K562 (cell line): ENCODE measurements at regions not wholly inside any gene's neighbourhood (a gene's known extent, or its start where the extent isn't known, plus 50 kb on each side); places are given as distances from the start of the nearest gene placed in this dataset.
A peak's percentile ranks its signal among the peaks of the same experiment; 100 is the strongest.
"Not testable (repeated sequence)": the region's sequence is repeated elsewhere in the genome, so short reads cannot be mapped to it uniquely, and the experiment has no call there.

Source experiments
- ATAC-seq: fragments of 200-7000 bp; cut with Tn5 transposase; 3 replicates; pipeline ENCODE4 v1.9.1; 2020; ENCODE audit warnings: moderate library complexity
- BruUV-seq: library from RNA; stranded (reverse); fragments of 400-500 nt; replicated peaks from 2 replicates; lab custom pipeline; 2021; lab: Mats Ljungman, UMichigan
- CTCF ChIA-PET: fragments of 300-600 bp; formaldehyde crosslinking; extraction: SDS; loops from one replicate; lab custom pipeline; 2021; ENCODE audit warnings: low intra/inter-chr PET ratio; lab: Yijun Ruan, JAX
- POLR2A ChIA-PET: fragments of 300-600, 350-650 bp; sonication (Branson Sonifier 250); formaldehyde crosslinking; extraction: SDS; loops from one replicate; lab custom pipeline; 2021; ENCODE audit warnings: antibody characterized with exemption, inconsistent platforms; lab: Yijun Ruan, JAX
- DNase-seq, 4 experiments: peaks; one replicate each; pipeline versions ENCODE4 v3.0.0 to v3.0.0-alpha.2; 2011 to 2018; ENCODE audit warnings: low spot score in 3 of 4, mixed read lengths in 3 of 4; ENCODE audit errors: extremely low read depth in 1 of 4
- FAIRE-seq: peaks from 2 replicates; lab custom pipeline; 2011; peaks lifted over from hg19 to GRCh38; lab: Jason Lieb, UNC
- H2AFZ ChIP-seq: 2 replicates; pipeline ENCODE4 v1.6.0; 2011; ENCODE audit warnings: low read depth, low read length, control low read depth, inconsistent platforms
- H3K27ac ChIP-seq: fragments of 200-600 bp; 3 replicates; pipeline ENCODE4 v1.8.0; 2011; ENCODE audit warnings: low read depth, mild to moderate bottlenecking, control low read depth, inconsistent platforms, low read length, moderate library complexity, mixed read lengths; ENCODE audit errors: extremely low read depth
- H3K27me3 ChIP-seq, 2 experiments: fragments of 300-600 bp in 1 of 2; 2 replicates in 1 of 2; 3 replicates in 1 of 2; pipeline versions ENCODE4 v1.6.0 to v1.8.0; 2011; ENCODE audit warnings: inconsistent platforms in 2 of 2, low read length in 2 of 2, mild to moderate bottlenecking in 1 of 2, mixed read lengths in 1 of 2, moderate library complexity in 1 of 2; ENCODE audit not compliant: control insufficient read depth in 2 of 2, insufficient read depth in 2 of 2
- H3K36me3 ChIP-seq: fragments of 300-600 bp; 3 replicates; pipeline ENCODE4 v1.8.0; 2011; ENCODE audit warnings: mild to moderate bottlenecking, low read length, inconsistent platforms; ENCODE audit not compliant: control insufficient read depth, insufficient read depth
- H3K4me1 ChIP-seq, 2 experiments: fragments of 200-600 bp in 1 of 2; replicated peaks in 1 of 2; 2 replicates in 1 of 2; 3 replicates in 1 of 2; pipeline versions ENCODE4 v1.5.1 to v1.8.0; 2011; ENCODE audit warnings: inconsistent platforms in 2 of 2, low read length in 2 of 2, mild to moderate bottlenecking in 1 of 2, mixed read lengths in 1 of 2, moderate library complexity in 1 of 2; ENCODE audit not compliant: control insufficient read depth in 2 of 2, insufficient read depth in 2 of 2
- H3K4me2 ChIP-seq: 2 replicates; pipeline ENCODE4 v1.6.1; 2011; ENCODE audit warnings: low read length, control low read depth, inconsistent platforms, mixed read lengths; ENCODE audit not compliant: insufficient read depth
- H3K4me3 ChIP-seq: fragments of 200-600 bp; sonication (generic), shearing (Covaris generic); 2 replicates; pipeline ENCODE4 v1.5.1; 2016; ENCODE audit warnings: control low read depth, inconsistent platforms
- H3K79me2 ChIP-seq: fragments of 200-600 bp; 3 replicates; pipeline ENCODE4 v1.8.0; 2011; ENCODE audit warnings: low read length, inconsistent platforms; ENCODE audit not compliant: control insufficient read depth, insufficient read depth
- H3K9ac ChIP-seq, 2 experiments: 2 replicates each; pipeline versions ENCODE4 v1.6.0 to v1.6.1; 2011; ENCODE audit warnings: low read depth in 2 of 2, low read length in 2 of 2, control low read depth in 1 of 2, inconsistent platforms in 1 of 2, mild to moderate bottlenecking in 1 of 2, mixed read lengths in 1 of 2; ENCODE audit not compliant: insufficient read depth in 1 of 2
- H3K9me1 ChIP-seq: one replicate; pipeline ENCODE4 v1.6.0; 2011; ENCODE audit warnings: inconsistent platforms, mild to moderate bottlenecking, low read length, moderate library complexity; ENCODE audit not compliant: control insufficient read depth, insufficient read depth
- H3K9me3 ChIP-seq: replicated peaks from 2 replicates; pipeline ENCODE4 v1.5.1; 2011; ENCODE audit warnings: low read depth, low read length, inconsistent platforms; ENCODE audit not compliant: control insufficient read depth, insufficient read depth
- H4K20me1 ChIP-seq: replicated peaks from 2 replicates; pipeline ENCODE4 v1.6.1; 2011; ENCODE audit warnings: low read length, inconsistent platforms, mixed read lengths; ENCODE audit not compliant: control insufficient read depth, insufficient read depth
- WGBS: fragments of 100-300 bp; shearing (Covaris generic); methylation state at CpG from one replicate; pipeline ENCODE4 v1.1.6; 2016; ENCODE audit warnings: low coverage, mixed read lengths; ENCODE audit not compliant: insufficient coverage; ENCODE audit errors: missing lambda C conversion rate; 5-methylcytosine and 5-hydroxymethylcytosine counted together
- in situ Hi-C: fragments of 300-500 bp; cut with MboI; formaldehyde crosslinking; loops from 4 replicates; pipeline ENCODE4 v1.15.0; 2018; ENCODE audit warnings: inconsistent platforms, mixed read lengths
- intact Hi-C: fragments of 100-400 bp; cut with micrococcal nuclease; formaldehyde crosslinking; loops from 2 replicates; pipeline ENCODE4 v1.14.2; 2022

DNA sequence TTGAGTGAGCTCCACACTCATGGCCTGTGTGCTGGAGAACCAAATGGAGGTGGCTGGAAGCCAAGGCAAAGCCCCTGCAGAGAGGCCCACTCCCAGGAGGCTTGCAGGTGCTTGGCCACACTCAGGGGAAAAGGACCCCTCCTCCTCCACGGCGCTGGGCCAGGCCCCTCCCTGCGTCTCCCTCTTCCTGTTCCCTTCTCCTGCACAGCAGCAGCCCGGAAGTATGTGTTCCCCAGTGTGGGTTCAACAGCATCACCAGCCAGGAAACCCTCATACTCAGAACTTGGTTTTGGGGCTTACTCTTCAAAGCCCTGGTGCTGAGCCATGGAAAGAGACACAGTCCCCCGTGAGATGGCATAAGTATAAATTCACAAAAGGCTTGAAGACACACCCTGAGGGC is 93.4 kb downstream of the ARHGAP11B start:
- BruUV-seq, H3K27ac ChIP-seq, H3K79me2 ChIP-seq, ATAC-seq, POLR2A ChIA-PET, H3K4me1 ChIP-seq, FAIRE-seq, H3K9me3 ChIP-seq, H3K9ac ChIP-seq, H3K4me3 ChIP-seq, H2AFZ ChIP-seq, H3K4me2 ChIP-seq, intact Hi-C loops, CTCF ChIA-PET, H4K20me1 ChIP-seq, H3K27me3 ChIP-seq, DNase-seq, H3K9me1 ChIP-seq: not testable (repeated sequence)
- H3K36me3 ChIP-seq: peaks cover 40% of the 10 kb centered on the region; the same call in 1 of the 3 replicates
- 96% methylated on average over 5 of the region's 5 CpGs for WGBS
- in situ Hi-C loops: loop anchor here (5.0 kb wide), 1 partner anchor 968 kb away; no protein-coding TSS in a partner anchor

DNA sequence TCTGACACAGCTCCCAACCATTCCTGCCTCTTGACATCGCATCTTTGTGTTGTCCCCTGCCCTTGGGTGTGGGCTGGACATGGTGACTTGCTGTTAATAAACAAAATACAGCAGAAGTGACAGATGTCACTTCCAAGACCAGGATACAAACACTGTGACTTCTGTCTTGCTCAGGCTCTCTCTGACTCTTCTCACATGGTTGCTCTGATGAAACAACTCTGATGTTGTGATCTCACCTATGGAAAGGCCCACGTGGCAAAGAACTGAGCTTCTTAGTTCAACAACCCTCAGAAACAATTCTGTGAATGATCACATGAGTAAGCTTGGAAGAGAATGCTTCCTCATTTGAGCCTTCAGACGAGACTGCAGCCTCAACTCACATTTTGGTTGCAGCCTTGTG is 94.9 kb downstream of the ARHGAP11B start:
- H3K4me1 ChIP-seq, POLR2A ChIA-PET, H3K9ac ChIP-seq, H3K9me3 ChIP-seq, ATAC-seq, H3K9me1 ChIP-seq, DNase-seq, in situ Hi-C loops, FAIRE-seq, H4K20me1 ChIP-seq, H3K79me2 ChIP-seq, H3K4me2 ChIP-seq, CTCF ChIA-PET, intact Hi-C loops, BruUV-seq, H3K27me3 ChIP-seq, H2AFZ ChIP-seq, H3K4me3 ChIP-seq, H3K27ac ChIP-seq: not testable (repeated sequence)
- WGBS: 65% methylated on average over 2 of the region's 3 CpGs
- peaks cover 41% of the 10 kb centered on the region; the same call in 1 of the 3 replicates for H3K36me3 ChIP-seq

DNA sequence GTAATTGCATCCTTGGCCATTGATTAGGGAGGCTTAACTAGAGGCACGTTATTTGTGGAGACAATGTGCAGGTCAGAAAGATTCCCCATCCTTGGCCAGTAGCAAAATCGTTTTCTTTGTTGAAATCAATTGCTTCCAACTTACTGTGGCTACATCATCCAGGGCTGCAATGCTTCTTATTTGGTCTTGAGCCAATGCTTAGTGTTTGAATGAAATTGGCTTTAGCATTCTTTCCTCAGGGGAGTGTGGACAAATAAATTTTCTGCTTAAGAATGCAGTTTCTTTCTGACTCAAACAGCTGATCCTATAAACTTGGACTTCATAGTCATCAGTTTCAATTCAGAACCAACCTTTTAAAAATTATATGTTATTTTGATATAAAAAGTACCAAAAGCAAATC is 95.6 kb downstream of the ARHGAP11B start:
- H3K79me2 ChIP-seq, BruUV-seq, H3K27me3 ChIP-seq, H3K4me1 ChIP-seq, ATAC-seq, H3K9ac ChIP-seq, intact Hi-C loops, H2AFZ ChIP-seq, H3K9me1 ChIP-seq, H3K4me2 ChIP-seq, DNase-seq, CTCF ChIA-PET, H3K27ac ChIP-seq, in situ Hi-C loops, H3K9me3 ChIP-seq, POLR2A ChIA-PET, H4K20me1 ChIP-seq, H3K4me3 ChIP-seq: not testable (repeated sequence)
- peak; percentile 15 for FAIRE-seq
- peaks cover 44% of the 10 kb centered on the region; the same call in 1 of the 3 replicates for H3K36me3 ChIP-seq
- no CpG with 5 or more reads among the region's 2 CpGs for WGBS

- intact Hi-C loops, H3K79me2 ChIP-seq, ATAC-seq, H3K4me1 ChIP-seq, H4K20me1 ChIP-seq, POLR2A ChIA-PET, H3K9ac ChIP-seq, in situ Hi-C loops, H3K27ac ChIP-seq, H3K27me3 ChIP-seq, BruUV-seq, FAIRE-seq, H3K9me1 ChIP-seq, H3K4me3 ChIP-seq, H3K9me3 ChIP-seq, H2AFZ ChIP-seq, H3K4me2 ChIP-seq, CTCF ChIA-PET, DNase-seq: not testable (repeated sequence)
- H3K36me3 ChIP-seq: peaks cover 35% of the 10 kb centered on the region; the same call in 1 of the 3 replicates
- WGBS: 100% methylated on average over 1 of the region's 1 CpG
These were observed 97.7 kb downstream of the ARHGAP11B start for GRCh38 chr15:30723540-30724175.
